ENCODE measurements at regions not wholly inside any gene's neighbourhood (a gene's known extent, or its start where the extent isn't known, plus 50 kb on each side); places are given as distances from the start of the nearest gene placed in this dataset.

- no peak for TF ChIP-seq POLR2AphosphoS5 (IDR thresholded peaks at IDR 0.05)
- TF ChIP-seq, protein P1, sequence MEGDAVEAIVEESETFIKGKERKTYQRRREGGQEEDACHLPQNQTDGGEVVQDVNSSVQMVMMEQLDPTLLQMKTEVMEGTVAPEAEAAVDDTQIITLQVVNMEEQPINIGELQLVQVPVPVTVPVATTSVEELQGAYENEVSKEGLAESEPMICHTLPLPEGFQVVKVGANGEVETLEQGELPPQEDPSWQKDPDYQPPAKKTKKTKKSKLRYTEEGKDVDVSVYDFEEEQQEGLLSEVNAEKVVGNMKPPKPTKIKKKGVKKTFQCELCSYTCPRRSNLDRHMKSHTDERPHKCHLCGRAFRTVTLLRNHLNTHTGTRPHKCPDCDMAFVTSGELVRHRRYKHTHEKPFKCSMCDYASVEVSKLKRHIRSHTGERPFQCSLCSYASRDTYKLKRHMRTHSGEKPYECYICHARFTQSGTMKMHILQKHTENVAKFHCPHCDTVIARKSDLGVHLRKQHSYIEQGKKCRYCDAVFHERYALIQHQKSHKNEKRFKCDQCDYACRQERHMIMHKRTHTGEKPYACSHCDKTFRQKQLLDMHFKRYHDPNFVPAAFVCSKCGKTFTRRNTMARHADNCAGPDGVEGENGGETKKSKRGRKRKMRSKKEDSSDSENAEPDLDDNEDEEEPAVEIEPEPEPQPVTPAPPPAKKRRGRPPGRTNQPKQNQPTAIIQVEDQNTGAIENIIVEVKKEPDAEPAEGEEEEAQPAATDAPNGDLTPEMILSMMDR (IDR thresholded peaks at IDR 0.05) = no peak
Observed at GRCh38 chr13:64917566-64917965, 2312.6 kb downstream of the PCDH9 start.

Measured in suprapubic skin (tissue), 3 donors.